Trophoblast cell (in vitro differentiated cells and primary cell): ENCODE measurements at regions not wholly inside any gene's neighbourhood (a gene's known extent, or its start where the extent isn't known, plus 50 kb on each side); places are given as distances from the start of the nearest gene placed in this dataset.

ENCODE experiments used
- DNase-seq, 2 donors: peaks; one replicate each; pipeline ENCODE4 v3.0.0-alpha.2; 2016
- H2AFZ ChIP-seq: 2 replicates; pipeline ENCODE4 v1.6.1; 2013; ENCODE audit warnings: low read length, moderate library complexity, mild to moderate bottlenecking; ENCODE audit not compliant: insufficient read depth, poor library complexity
- H2AK5ac ChIP-seq: 2 replicates; pipeline ENCODE4 v1.6.1; 2013; ENCODE audit warnings: mild to moderate bottlenecking, low read length
- H2BK120ac ChIP-seq: 2 replicates; pipeline ENCODE4 v1.6.1; 2013; ENCODE audit warnings: low read length, mild to moderate bottlenecking, moderate library complexity; ENCODE audit not compliant: insufficient read depth, poor library complexity
- H2BK12ac ChIP-seq: 2 replicates; pipeline ENCODE4 v1.6.1; 2013; ENCODE audit warnings: mild to moderate bottlenecking, low read length, moderate library complexity
- H2BK5ac ChIP-seq: 2 replicates; pipeline ENCODE4 v1.6.1; 2013; ENCODE audit warnings: low read length, low read depth, moderate library complexity, mild to moderate bottlenecking; ENCODE audit not compliant: poor library complexity
- H3K14ac ChIP-seq: 2 replicates; pipeline ENCODE4 v1.6.1; 2013; ENCODE audit warnings: mild to moderate bottlenecking, low read length
- H3K18ac ChIP-seq: 2 replicates; pipeline ENCODE4 v1.6.1; 2013; ENCODE audit warnings: mild to moderate bottlenecking, low read length
- H3K23ac ChIP-seq: 2 replicates; pipeline ENCODE4 v1.6.1; 2013; ENCODE audit warnings: low read length
- H3K27ac ChIP-seq: 2 replicates; pipeline ENCODE4 v1.5.1; 2013; ENCODE audit warnings: low read depth, mild to moderate bottlenecking, inconsistent platforms, low read length, moderate library complexity
- H3K27me3 ChIP-seq: 2 replicates; pipeline ENCODE4 v1.6.1; 2013; ENCODE audit warnings: inconsistent platforms, mild to moderate bottlenecking, low read length, moderate library complexity; ENCODE audit not compliant: insufficient read depth
- H3K36me3 ChIP-seq, 2 experiments: 1 replicate in 1 of 2; 2 replicates in 1 of 2; pipeline ENCODE4 v1.6.1; 2013; ENCODE audit warnings: low read length in 2 of 2, mild to moderate bottlenecking in 2 of 2, moderate library complexity in 1 of 2; ENCODE audit not compliant: insufficient read depth in 2 of 2, control insufficient read depth in 1 of 2
- H3K4ac ChIP-seq: 2 replicates; pipeline ENCODE4 v1.6.1; 2013; ENCODE audit warnings: low read depth, mild to moderate bottlenecking, low read length, moderate library complexity
- H3K4me1 ChIP-seq, 2 experiments: 1 replicate in 1 of 2; 2 replicates in 1 of 2; pipeline ENCODE4 v1.6.1; 2013; ENCODE audit warnings: low read length in 2 of 2, mild to moderate bottlenecking in 2 of 2, moderate library complexity in 1 of 2; ENCODE audit not compliant: insufficient read depth in 2 of 2, control insufficient read depth in 1 of 2
- H3K4me2 ChIP-seq: 2 replicates; pipeline ENCODE4 v1.6.1; 2013; ENCODE audit warnings: inconsistent platforms, mild to moderate bottlenecking, low read length, moderate library complexity
- H3K4me3 ChIP-seq: 2 replicates; pipeline ENCODE4 v1.5.1; 2013; ENCODE audit warnings: mild to moderate bottlenecking, low read depth, low read length, inconsistent platforms
- H3K79me1 ChIP-seq: one replicate; pipeline ENCODE4 v1.6.1; 2013; ENCODE audit warnings: low read length
- H3K79me2 ChIP-seq: 2 replicates; pipeline ENCODE4 v1.6.1; 2013; ENCODE audit warnings: low read length, mild to moderate bottlenecking; ENCODE audit not compliant: control insufficient read depth, insufficient read depth, poor library complexity
- H3K9ac ChIP-seq: 2 replicates; pipeline ENCODE4 v1.6.1; 2013; ENCODE audit warnings: mild to moderate bottlenecking, low read length
- H3K9me3 ChIP-seq: 2 replicates; pipeline ENCODE4 v1.6.1; 2013; ENCODE audit warnings: low read depth, mild to moderate bottlenecking, control low read depth, inconsistent platforms, low read length; ENCODE audit not compliant: insufficient read depth
- H4K12ac ChIP-seq: 2 replicates; pipeline ENCODE4 v1.6.1; 2013; ENCODE audit warnings: low read depth, mild to moderate bottlenecking, low read length, moderate library complexity
- H4K8ac ChIP-seq: 2 replicates; pipeline ENCODE4 v1.6.1; 2013; ENCODE audit warnings: low read depth, mild to moderate bottlenecking, low read length, moderate library complexity
- H4K91ac ChIP-seq: one replicate; pipeline ENCODE4 v1.6.1; 2013; ENCODE audit warnings: low read depth, mild to moderate bottlenecking, low read length, moderate library complexity
- WGBS: extraction: QIAGEN DNeasy Blood & Tissue Kit; methylation state at CpG from one replicate; pipeline ENCODE4 v1.1.7; 2013; ENCODE audit warnings: missing lambda C conversion rate; ENCODE audit not compliant: insufficient read length, insufficient coverage; ENCODE audit errors: extremely low coverage; 5-methylcytosine and 5-hydroxymethylcytosine counted together

- no peaks in the 10 kb centered on the region for H3K36me3 ChIP-seq
- no peak overlapping the region for H4K8ac ChIP-seq
- H2AFZ ChIP-seq: no peak overlapping the region
- no peak overlapping the region for H3K27ac ChIP-seq
- H3K18ac ChIP-seq: no peak overlapping the region
- no peak overlapping the region for H2BK120ac ChIP-seq
- H2BK12ac ChIP-seq: no peak overlapping the region
- no peak overlapping the region for H3K9ac ChIP-seq
- no peaks in the 10 kb centered on the region for H3K79me2 ChIP-seq
- H3K4me1 ChIP-seq: no peaks in the 10 kb centered on the region
- no peak overlapping the region for H3K4me3 ChIP-seq
- no peak overlapping the region for H2AK5ac ChIP-seq
- no peak overlapping the region for H3K23ac ChIP-seq
- H3K14ac ChIP-seq: no peak overlapping the region
- H2BK5ac ChIP-seq: no peak overlapping the region
- H3K9me3 ChIP-seq: no peaks in the 10 kb centered on the region
- H3K4ac ChIP-seq: no peak overlapping the region
- no peak overlapping the region for H4K12ac ChIP-seq
- no peak for DNase-seq
- no peaks in the 10 kb centered on the region for H3K79me1 ChIP-seq
- no CpG with 5 or more reads among the region's 8 CpGs for WGBS
- no peak overlapping the region for H4K91ac ChIP-seq
- no peaks in the 10 kb centered on the region for H3K27me3 ChIP-seq
- H3K4me2 ChIP-seq: no peak overlapping the region
These were observed 445.1 kb upstream of the RBMS3 start for GRCh38 chr3:28835751-28836150.

- Histone ChIP-seq H4K12ac (no peak overlapping the region), H3K27ac (no peak overlapping the region), H2BK5ac (no peak overlapping the region), H3K18ac (no peak overlapping the region), H3K23ac (no peak overlapping the region), H3K4me1 (no peaks in the 10 kb centered on the region), H3K9ac (no peak overlapping the region), H2AFZ (no peak overlapping the region), H2AK5ac (no peak overlapping the region), H2BK12ac (no peak overlapping the region), H3K4me2 (no peak overlapping the region), H3K79me1 (no peaks in the 10 kb centered on the region), H3K9me3 (no peaks in the 10 kb centered on the region), H3K36me3 (no peaks in the 10 kb centered on the region), H3K14ac (no peak overlapping the region), H3K27me3 (no peaks in the 10 kb centered on the region), H3K4ac (no peak overlapping the region), H3K4me3 (no peak overlapping the region), H4K91ac (no peak overlapping the region), H3K79me2 (no peaks in the 10 kb centered on the region), H4K8ac (no peak overlapping the region), H2BK120ac (no peak overlapping the region)
- no CpG with 5 or more reads among the region's 2 CpGs for WGBS
- peak in 1 of 2 donors; percentile 17 for DNase-seq
These were observed 444.7 kb upstream of the RBMS3 start for GRCh38 chr3:28836199-28836598.

GRCh38 chr3:28840976-28841376, 439.9 kb upstream of the RBMS3 start:
- Histone ChIP-seq H2BK5ac (no peak overlapping the region), H4K91ac (no peak overlapping the region), H3K4me1 (no peaks in the 10 kb centered on the region), H3K23ac (no peak overlapping the region), H3K14ac (no peak overlapping the region), H2AFZ (no peak overlapping the region), H3K4ac (no peak overlapping the region), H3K27ac (no peak overlapping the region), H4K12ac (no peak overlapping the region), H4K8ac (no peak overlapping the region), H3K4me2 (no peak overlapping the region), H3K9me3 (no peaks in the 10 kb centered on the region), H2AK5ac (no peak overlapping the region), H3K27me3 (no peaks in the 10 kb centered on the region), H3K79me1 (no peaks in the 10 kb centered on the region), H2BK12ac (no peak overlapping the region), H3K36me3 (no peaks in the 10 kb centered on the region), H3K9ac (no peak overlapping the region), H3K79me2 (no peaks in the 10 kb centered on the region), H2BK120ac (no peak overlapping the region), H3K4me3 (no peak overlapping the region), H3K18ac (no peak overlapping the region)
- no CpG with 5 or more reads among the region's 1 CpG for WGBS
- DNase-seq: no peak

- no peak for DNase-seq
- no peak overlapping the region for H3K23ac ChIP-seq
- no peak overlapping the region for H3K4me3 ChIP-seq
- H2BK5ac ChIP-seq: no peak overlapping the region
- H3K14ac ChIP-seq: no peak overlapping the region
- no peak overlapping the region for H3K27ac ChIP-seq
- no peak overlapping the region for H2BK120ac ChIP-seq
- H3K4me1 ChIP-seq: no peaks in the 10 kb centered on the region
- no peak overlapping the region for H3K4ac ChIP-seq
- H4K8ac ChIP-seq: no peak overlapping the region
- H3K79me1 ChIP-seq: no peaks in the 10 kb centered on the region
- WGBS: no CpG with 5 or more reads among the region's 2 CpGs
- no peaks in the 10 kb centered on the region for H3K9me3 ChIP-seq
- H4K12ac ChIP-seq: no peak overlapping the region
- H3K9ac ChIP-seq: no peak overlapping the region
- no peak overlapping the region for H4K91ac ChIP-seq
- H3K27me3 ChIP-seq: no peaks in the 10 kb centered on the region
- no peak overlapping the region for H2AFZ ChIP-seq
- no peak overlapping the region for H2BK12ac ChIP-seq
- H3K79me2 ChIP-seq: no peaks in the 10 kb centered on the region
- H3K36me3 ChIP-seq: no peaks in the 10 kb centered on the region
- H3K4me2 ChIP-seq: no peak overlapping the region
- no peak overlapping the region for H3K18ac ChIP-seq
- no peak overlapping the region for H2AK5ac ChIP-seq
These were observed 439.4 kb upstream of the RBMS3 start for GRCh38 chr3:28841441-28841840.
